ENCODE measurements at regions not wholly inside any gene's neighbourhood (a gene's known extent, or its start where the extent isn't known, plus 50 kb on each side); places are given as distances from the start of the nearest gene placed in this dataset.
"Not testable (repeated sequence)": the region's sequence is repeated elsewhere in the genome, so short reads cannot be mapped to it uniquely, and the experiment has no call there.

DNA sequence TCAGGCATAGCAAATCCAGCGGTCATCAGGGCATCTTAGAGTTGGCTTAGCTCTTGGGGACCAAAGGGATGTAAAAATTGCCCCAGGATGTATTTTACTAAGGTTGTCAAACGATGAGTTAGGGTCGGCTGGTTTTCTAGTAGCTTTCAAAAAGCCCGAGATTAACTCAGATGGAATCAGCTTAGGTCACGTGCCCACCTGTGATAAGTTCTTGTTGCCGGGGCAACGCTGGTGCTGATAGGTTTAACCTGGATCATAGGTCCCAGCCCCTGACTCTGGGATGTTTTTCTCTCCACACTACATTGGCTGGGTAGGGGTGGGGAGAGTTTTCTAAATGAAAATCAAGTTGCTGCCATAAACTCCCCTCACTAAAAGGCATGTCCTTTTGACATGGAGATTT, 257.3 kb upstream of the SULF2 start:
- no peaks in the 10 kb centered on the region for H3K27me3 ChIP-seq (ENCODE audit: insufficient read depth, low read depth, severe bottlenecking)
- no peak overlapping the region for H3K4me3 ChIP-seq (ENCODE audit: low read depth, low read length)
- DNase-seq: peak; percentile 65
- TF ChIP-seq, protein P1, sequence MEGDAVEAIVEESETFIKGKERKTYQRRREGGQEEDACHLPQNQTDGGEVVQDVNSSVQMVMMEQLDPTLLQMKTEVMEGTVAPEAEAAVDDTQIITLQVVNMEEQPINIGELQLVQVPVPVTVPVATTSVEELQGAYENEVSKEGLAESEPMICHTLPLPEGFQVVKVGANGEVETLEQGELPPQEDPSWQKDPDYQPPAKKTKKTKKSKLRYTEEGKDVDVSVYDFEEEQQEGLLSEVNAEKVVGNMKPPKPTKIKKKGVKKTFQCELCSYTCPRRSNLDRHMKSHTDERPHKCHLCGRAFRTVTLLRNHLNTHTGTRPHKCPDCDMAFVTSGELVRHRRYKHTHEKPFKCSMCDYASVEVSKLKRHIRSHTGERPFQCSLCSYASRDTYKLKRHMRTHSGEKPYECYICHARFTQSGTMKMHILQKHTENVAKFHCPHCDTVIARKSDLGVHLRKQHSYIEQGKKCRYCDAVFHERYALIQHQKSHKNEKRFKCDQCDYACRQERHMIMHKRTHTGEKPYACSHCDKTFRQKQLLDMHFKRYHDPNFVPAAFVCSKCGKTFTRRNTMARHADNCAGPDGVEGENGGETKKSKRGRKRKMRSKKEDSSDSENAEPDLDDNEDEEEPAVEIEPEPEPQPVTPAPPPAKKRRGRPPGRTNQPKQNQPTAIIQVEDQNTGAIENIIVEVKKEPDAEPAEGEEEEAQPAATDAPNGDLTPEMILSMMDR (IDR thresholded peaks at IDR 0.05; ENCODE audit: low read depth, low read length): no peak
- no peaks in the 10 kb centered on the region for H3K36me3 ChIP-seq
- no peaks in the 10 kb centered on the region for H3K9me3 ChIP-seq (ENCODE audit: severe bottlenecking)
- no peak overlapping the region for H3K27ac ChIP-seq

DNA sequence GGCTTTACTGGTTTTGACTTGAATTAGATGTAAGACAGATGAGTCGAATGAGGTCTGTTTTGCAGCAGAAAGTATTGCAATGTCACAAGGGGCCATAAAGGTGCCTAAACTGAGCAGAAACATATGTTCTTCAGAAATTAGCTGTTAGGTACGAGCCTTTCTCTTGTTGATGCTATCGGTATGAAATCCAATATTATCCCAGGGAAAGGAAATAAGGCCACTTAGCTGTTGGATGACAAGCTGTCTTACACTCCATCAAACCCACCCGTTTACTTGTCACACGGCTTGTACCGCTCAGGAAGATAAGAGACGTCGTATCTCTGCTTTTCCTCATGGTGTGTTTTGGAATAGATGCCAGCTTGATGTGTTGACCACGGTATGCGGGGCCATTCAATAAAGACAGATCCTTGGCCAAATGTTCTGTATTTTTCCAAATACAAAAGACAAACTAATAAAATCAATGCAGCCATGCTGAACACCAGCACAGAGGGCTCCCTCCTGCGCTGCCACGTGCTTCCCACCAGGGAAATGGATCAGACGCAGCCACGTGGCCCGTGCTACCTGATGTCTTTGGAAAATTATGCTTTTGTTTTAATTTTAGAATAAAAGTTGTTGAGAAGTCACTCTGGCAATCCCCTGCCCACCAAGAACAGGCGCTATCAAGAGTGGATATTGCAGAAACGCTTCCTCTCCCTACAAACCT, 255.9 kb upstream of the SULF2 start:
- Histone ChIP-seq H3K27me3 (ENCODE audit: insufficient read depth, low read depth, severe bottlenecking) (no peaks in the 10 kb centered on the region), H3K36me3 (no peaks in the 10 kb centered on the region), H3K4me3 (ENCODE audit: low read depth, low read length) (no peak overlapping the region), H3K9me3 (ENCODE audit: severe bottlenecking) (no peaks in the 10 kb centered on the region), H3K27ac (no peak overlapping the region)
- TF ChIP-seq, protein P1 (IDR thresholded peaks at IDR 0.05; ENCODE audit: low read depth, low read length): no peak
- no peak for DNase-seq

DNA sequence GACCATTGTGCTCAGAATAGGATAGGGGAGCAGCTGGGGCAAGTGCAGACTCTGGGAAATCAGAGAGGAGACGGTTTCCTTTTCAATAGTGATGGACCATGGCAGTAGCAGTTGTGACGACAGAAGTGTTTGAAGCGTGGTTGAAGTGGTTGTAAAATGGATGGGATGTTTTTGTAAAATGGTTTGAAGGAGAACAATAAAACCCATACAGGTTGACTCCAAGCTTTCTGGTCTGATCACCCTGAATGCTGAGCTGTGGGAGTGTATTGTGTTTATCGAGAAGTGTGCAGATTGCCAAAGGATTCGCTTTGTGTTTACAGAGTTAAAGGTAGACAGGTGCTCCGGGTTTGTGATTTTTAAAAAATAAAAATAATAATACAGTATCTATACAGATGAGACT, 255.2 kb upstream of the SULF2 start:
- H3K4me3 ChIP-seq (ENCODE audit: low read depth, low read length): no peak overlapping the region
- H3K27ac ChIP-seq: no peak overlapping the region
- no peaks in the 10 kb centered on the region for H3K9me3 ChIP-seq (ENCODE audit: severe bottlenecking)
- TF ChIP-seq, protein P1 (IDR thresholded peaks at IDR 0.05; ENCODE audit: low read depth, low read length): no peak
- no peaks in the 10 kb centered on the region for H3K36me3 ChIP-seq
- DNase-seq: no peak
- H3K27me3 ChIP-seq (ENCODE audit: insufficient read depth, low read depth, severe bottlenecking): no peaks in the 10 kb centered on the region

DNA sequence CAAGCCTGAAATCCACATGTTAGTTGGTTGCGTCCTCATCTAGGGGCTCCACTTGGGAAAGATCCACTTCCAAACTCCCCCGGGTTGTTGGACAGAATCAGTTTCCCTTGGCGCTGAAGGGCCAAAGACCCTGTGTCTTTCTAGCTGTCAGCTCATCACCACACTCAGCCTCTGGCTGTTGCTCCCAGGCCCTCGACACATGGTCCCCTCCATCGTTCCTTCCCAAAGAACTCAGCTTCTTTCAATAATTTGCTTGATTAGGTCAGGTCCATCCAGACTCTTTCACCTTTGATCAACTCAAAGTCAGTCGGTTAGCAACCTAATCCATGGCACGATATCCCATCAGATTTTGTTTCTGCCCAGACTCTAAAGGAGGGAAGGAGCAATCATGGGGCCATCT, 254.8 kb upstream of the SULF2 start:
- Histone ChIP-seq H3K36me3 (no peaks in the 10 kb centered on the region), H3K27ac (no peak overlapping the region), H3K9me3 (ENCODE audit: severe bottlenecking) (no peaks in the 10 kb centered on the region), H3K27me3 (ENCODE audit: insufficient read depth, low read depth, severe bottlenecking) (no peaks in the 10 kb centered on the region), H3K4me3 (ENCODE audit: low read depth, low read length) (no peak overlapping the region)
- TF ChIP-seq, protein P1 (IDR thresholded peaks at IDR 0.05; ENCODE audit: low read depth, low read length): no peak
- no peak for DNase-seq

DNA sequence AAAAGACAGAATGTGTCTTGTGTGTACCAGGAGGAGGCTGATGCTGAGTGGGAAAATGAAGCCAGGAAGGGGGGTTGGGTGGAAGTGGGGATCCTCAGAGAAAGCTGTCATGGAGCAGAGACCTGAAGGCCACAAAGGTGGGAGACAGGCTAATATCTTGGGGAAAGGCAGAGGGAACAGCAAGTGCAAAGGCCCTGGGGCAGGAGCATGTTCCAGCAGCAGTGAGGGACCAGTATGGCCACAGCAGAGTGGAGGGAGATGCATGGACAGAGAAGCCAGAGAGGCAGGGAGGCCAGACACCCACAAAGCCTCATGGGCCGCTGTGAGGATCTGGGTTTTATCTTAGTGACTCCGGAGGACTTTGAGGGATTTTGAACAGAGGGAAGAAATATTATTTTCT, 254.2 kb upstream of the SULF2 start:
- Histone ChIP-seq H3K27ac (no peak overlapping the region), H3K9me3 (ENCODE audit: severe bottlenecking) (no peaks in the 10 kb centered on the region), H3K4me3 (ENCODE audit: low read depth, low read length) (no peak overlapping the region), H3K27me3 (ENCODE audit: insufficient read depth, low read depth, severe bottlenecking) (no peaks in the 10 kb centered on the region), H3K36me3 (no peaks in the 10 kb centered on the region)
- DNase-seq: no peak
- TF ChIP-seq, protein P1 (IDR thresholded peaks at IDR 0.05; ENCODE audit: low read depth, low read length): no peak

DNA sequence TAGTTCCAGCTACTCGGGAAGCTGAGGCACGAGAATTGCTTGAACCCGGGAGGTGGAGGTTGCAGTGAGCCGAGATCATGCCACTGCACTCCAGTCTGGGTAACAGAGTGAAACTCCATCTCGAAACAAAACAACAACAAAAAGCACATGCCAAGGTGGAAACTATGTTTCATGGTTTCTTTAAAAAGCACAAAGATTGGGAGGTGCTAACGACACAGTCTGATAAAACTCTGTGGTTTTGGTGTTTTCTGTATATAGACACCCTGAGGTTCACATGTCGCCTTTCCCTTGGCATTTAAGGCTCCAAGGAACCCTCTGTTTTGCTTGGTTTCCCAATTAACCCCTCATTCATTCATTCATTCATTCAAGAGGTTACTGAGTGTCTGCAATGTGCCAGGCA, 253.4 kb upstream of the SULF2 start:
- TF ChIP-seq, protein P1 (IDR thresholded peaks at IDR 0.05; ENCODE audit: low read depth, low read length): no peak
- H3K4me3 ChIP-seq (ENCODE audit: low read depth, low read length): no peak overlapping the region
- H3K27ac ChIP-seq: no peak overlapping the region

DNA sequence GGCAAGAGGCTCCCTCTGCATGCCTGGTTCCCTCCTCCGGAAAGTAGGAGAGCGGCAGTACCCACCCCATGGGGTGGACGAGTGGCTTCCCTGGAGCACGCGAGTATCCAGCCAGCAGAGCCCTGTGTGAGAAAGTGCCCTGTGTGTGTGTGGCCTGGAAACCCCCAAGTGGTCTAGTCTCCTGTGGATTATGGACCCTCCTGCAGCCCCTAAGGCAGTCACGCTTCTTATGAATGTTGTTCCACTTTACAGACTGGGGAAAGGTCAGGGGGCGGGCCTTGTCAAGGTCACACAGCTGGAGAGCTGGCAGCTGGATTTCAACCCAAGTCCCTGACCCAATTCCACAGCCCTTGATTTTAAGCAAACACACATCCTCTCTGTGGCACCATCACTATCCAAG, 252.5 kb upstream of the SULF2 start:
- not testable (repeated sequence) for H3K36me3 ChIP-seq

More for the DNA sequence above, 253.4 kb upstream of the SULF2 start:
- no peak for DNase-seq
- Histone ChIP-seq H3K9me3 (ENCODE audit: severe bottlenecking) (no peaks in the 10 kb centered on the region), H3K36me3 (no peaks in the 10 kb centered on the region), H3K27me3 (ENCODE audit: insufficient read depth, low read depth, severe bottlenecking) (no peaks in the 10 kb centered on the region)

More for the DNA sequence above, 252.5 kb upstream of the SULF2 start:
- not testable (repeated sequence) for H3K4me3 ChIP-seq (ENCODE audit: low read depth, low read length); H3K9me3 ChIP-seq (ENCODE audit: severe bottlenecking); H3K27ac ChIP-seq; DNase-seq; H3K27me3 ChIP-seq (ENCODE audit: insufficient read depth, low read depth, severe bottlenecking)

All from WERI-Rb-1 (cell line).